ENCODE measurements at regions not wholly inside any gene's neighbourhood (a gene's known extent, or its start where the extent isn't known, plus 50 kb on each side); places are given as distances from the start of the nearest gene placed in this dataset.

DNA sequence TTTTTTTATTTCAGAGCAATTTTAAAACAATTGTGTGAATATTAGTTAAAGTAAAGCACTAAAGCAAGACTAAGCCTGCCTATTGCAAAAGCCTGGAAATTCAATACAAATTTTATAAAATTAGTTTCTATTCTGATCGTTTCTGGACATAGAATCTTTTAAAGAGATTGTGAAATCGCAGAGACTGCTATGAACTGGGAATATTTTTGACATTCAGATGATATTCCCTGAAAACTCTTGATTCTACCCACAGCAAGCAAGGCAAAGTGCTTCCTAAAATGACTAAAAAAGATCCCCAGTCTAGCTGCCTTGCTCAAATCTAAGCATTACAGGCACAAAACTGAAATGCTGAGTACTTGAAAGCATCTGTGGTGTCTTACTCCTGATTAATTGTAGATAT is 187.6 kb upstream of the CEP162 start:
- TF ChIP-seq POLR2AphosphoS5 (IDR thresholded peaks at IDR 0.05; ENCODE audit: low read depth) (no peak), EZH2 (IDR thresholded peaks at IDR 0.05; ENCODE audit: low read depth, unreplicated experiment) (no peak), CREB1 (CRISPR knock-in tag; IDR thresholded peaks at IDR 0.05; ENCODE audit: low read depth) (no peak), EZH2phosphoT487 (IDR thresholded peaks at IDR 0.05; ENCODE audit: unreplicated experiment) (no peak), STAT1 (IDR thresholded peaks at IDR 0.05; ENCODE audit: unreplicated experiment) (no peak), JUNB (IDR thresholded peaks at IDR 0.05; ENCODE audit: unreplicated experiment) (no peak), ZNF331 (CRISPR knock-in tag; IDR thresholded peaks at IDR 0.05; ENCODE audit: low read depth) (no peak)
- TF ChIP-seq, protein P1, sequence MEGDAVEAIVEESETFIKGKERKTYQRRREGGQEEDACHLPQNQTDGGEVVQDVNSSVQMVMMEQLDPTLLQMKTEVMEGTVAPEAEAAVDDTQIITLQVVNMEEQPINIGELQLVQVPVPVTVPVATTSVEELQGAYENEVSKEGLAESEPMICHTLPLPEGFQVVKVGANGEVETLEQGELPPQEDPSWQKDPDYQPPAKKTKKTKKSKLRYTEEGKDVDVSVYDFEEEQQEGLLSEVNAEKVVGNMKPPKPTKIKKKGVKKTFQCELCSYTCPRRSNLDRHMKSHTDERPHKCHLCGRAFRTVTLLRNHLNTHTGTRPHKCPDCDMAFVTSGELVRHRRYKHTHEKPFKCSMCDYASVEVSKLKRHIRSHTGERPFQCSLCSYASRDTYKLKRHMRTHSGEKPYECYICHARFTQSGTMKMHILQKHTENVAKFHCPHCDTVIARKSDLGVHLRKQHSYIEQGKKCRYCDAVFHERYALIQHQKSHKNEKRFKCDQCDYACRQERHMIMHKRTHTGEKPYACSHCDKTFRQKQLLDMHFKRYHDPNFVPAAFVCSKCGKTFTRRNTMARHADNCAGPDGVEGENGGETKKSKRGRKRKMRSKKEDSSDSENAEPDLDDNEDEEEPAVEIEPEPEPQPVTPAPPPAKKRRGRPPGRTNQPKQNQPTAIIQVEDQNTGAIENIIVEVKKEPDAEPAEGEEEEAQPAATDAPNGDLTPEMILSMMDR (conservative IDR thresholded peaks at IDR 0.05; ENCODE audit: low read depth in 2 of 2), result no peak
- TF ChIP-seq, protein P2, sequence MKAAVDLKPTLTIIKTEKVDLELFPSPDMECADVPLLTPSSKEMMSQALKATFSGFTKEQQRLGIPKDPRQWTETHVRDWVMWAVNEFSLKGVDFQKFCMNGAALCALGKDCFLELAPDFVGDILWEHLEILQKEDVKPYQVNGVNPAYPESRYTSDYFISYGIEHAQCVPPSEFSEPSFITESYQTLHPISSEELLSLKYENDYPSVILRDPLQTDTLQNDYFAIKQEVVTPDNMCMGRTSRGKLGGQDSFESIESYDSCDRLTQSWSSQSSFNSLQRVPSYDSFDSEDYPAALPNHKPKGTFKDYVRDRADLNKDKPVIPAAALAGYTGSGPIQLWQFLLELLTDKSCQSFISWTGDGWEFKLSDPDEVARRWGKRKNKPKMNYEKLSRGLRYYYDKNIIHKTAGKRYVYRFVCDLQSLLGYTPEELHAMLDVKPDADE (IDR thresholded peaks at IDR 0.05), result no peak
- TF ChIP-seq, protein P3, sequence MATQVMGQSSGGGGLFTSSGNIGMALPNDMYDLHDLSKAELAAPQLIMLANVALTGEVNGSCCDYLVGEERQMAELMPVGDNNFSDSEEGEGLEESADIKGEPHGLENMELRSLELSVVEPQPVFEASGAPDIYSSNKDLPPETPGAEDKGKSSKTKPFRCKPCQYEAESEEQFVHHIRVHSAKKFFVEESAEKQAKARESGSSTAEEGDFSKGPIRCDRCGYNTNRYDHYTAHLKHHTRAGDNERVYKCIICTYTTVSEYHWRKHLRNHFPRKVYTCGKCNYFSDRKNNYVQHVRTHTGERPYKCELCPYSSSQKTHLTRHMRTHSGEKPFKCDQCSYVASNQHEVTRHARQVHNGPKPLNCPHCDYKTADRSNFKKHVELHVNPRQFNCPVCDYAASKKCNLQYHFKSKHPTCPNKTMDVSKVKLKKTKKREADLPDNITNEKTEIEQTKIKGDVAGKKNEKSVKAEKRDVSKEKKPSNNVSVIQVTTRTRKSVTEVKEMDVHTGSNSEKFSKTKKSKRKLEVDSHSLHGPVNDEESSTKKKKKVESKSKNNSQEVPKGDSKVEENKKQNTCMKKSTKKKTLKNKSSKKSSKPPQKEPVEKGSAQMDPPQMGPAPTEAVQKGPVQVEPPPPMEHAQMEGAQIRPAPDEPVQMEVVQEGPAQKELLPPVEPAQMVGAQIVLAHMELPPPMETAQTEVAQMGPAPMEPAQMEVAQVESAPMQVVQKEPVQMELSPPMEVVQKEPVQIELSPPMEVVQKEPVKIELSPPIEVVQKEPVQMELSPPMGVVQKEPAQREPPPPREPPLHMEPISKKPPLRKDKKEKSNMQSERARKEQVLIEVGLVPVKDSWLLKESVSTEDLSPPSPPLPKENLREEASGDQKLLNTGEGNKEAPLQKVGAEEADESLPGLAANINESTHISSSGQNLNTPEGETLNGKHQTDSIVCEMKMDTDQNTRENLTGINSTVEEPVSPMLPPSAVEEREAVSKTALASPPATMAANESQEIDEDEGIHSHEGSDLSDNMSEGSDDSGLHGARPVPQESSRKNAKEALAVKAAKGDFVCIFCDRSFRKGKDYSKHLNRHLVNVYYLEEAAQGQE (IDR thresholded peaks at IDR 0.05; ENCODE audit: unreplicated experiment), result no peak
